ENCODE measurements at regions not wholly inside any gene's neighbourhood (a gene's known extent, or its start where the extent isn't known, plus 50 kb on each side); places are given as distances from the start of the nearest gene placed in this dataset.

DNA sequence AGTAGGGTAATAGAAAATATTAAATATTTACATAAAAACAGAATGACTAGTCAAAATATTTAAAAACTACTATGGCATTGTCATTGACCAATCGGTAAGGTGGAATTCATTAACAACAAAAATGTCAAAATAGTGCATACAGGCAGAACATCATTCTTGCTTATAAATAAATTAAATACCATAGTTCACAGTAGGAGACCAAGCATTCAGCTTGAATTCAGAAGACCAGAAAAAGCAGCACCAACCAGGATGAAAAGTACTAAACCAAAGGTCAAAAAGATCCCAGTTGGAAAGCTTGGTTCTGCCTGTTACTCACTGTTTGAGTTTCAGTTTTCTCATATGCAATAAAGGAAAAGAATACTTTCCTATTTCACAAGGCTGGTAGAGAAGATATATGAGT is 244.3 kb downstream of the OSR1 start:
- no peak overlapping the region for H3K4me2 ChIP-seq (ENCODE audit: insufficient read depth, low read length)
- no peaks in the 10 kb centered on the region for H3K4me1 ChIP-seq (replicated peaks in 1 of 2; ENCODE audit: control insufficient read depth in 2 of 2, insufficient read depth in 2 of 2, low read length in 2 of 2)
- ChIA-PET CTCF (ENCODE audit: low intra/inter-chr PET ratio) (no interaction called here), POLR2A (no interaction called here)
- H3K9me3 ChIP-seq (replicated peaks; ENCODE audit: control insufficient read depth, insufficient read depth, low read depth, low read length), result no peaks in the 10 kb centered on the region
- FAIRE-seq, result no peak
- no peaks in the 10 kb centered on the region for H3K36me3 ChIP-seq (ENCODE audit: control insufficient read depth, insufficient read depth, low read length)
- WGBS (ENCODE audit: insufficient coverage, low coverage, missing lambda C conversion rate), result 8% methylated on average over 1 of the region's 1 CpG
- ATAC-seq, result no peak
- intact Hi-C loops (cut with micrococcal nuclease) (no loop called here), in situ Hi-C loops (cut with MboI) (no loop called here)
- no peaks in the 10 kb centered on the region for H3K9me1 ChIP-seq (ENCODE audit: control insufficient read depth, insufficient read depth, low read length)
- no peak overlapping the region for H3K9ac ChIP-seq (ENCODE audit: insufficient read depth in 1 of 2, low read depth in 2 of 2, low read length in 2 of 2)
- H2AFZ ChIP-seq (ENCODE audit: low read depth, low read length), result no peak overlapping the region
- H3K4me3 ChIP-seq, result no peak overlapping the region
- no peak overlapping the region for H3K27ac ChIP-seq (ENCODE audit: extremely low read depth, low read depth, low read length)
- no TSS peak for BruUV-seq (replicated peaks)
- no peaks in the 10 kb centered on the region for H4K20me1 ChIP-seq (replicated peaks; ENCODE audit: control insufficient read depth, insufficient read depth, low read length)
- no peak for DNase-seq (ENCODE audit: extremely low read depth in 1 of 4, low spot score in 3 of 4)
- TF ChIP-seq CEBPG (CRISPR knock-in tag; IDR thresholded peaks at IDR 0.05) (no peak), CEBPG (tag; conservative IDR thresholded peaks at IDR 0.05 in 1 of 2, IDR thresholded peaks at IDR 0.05 in 1 of 2) (no peak), ATF1 (CRISPR knock-in tag; IDR thresholded peaks at IDR 0.05) (no peak), ATF1 (tag; IDR thresholded peaks at IDR 0.05) (no peak), U2AF2 (optimal IDR thresholded peaks at IDR 0.05; ENCODE audit: low read depth, low read length) (no peak), BHLHE40 (IDR thresholded peaks at IDR 0.05; ENCODE audit: low read length) (no peak), TSC22D4 (tag; IDR thresholded peaks at IDR 0.05) (no peak), ZNF3 (CRISPR knock-in tag; IDR thresholded peaks at IDR 0.05) (no peak), TAF9B (IDR thresholded peaks at IDR 0.05; ENCODE audit: partially characterized antibody) (no peak), ZNF778 (CRISPR knock-in tag; IDR thresholded peaks at IDR 0.05) (no peak), TGIF2 (CRISPR knock-in tag; IDR thresholded peaks at IDR 0.05) (no peak), ZNF23 (CRISPR knock-in tag; IDR thresholded peaks at IDR 0.05) (no peak), PML (IDR thresholded peaks at IDR 0.05; ENCODE audit: low read length) (no peak)
- TF ChIP-seq, protein P1, sequence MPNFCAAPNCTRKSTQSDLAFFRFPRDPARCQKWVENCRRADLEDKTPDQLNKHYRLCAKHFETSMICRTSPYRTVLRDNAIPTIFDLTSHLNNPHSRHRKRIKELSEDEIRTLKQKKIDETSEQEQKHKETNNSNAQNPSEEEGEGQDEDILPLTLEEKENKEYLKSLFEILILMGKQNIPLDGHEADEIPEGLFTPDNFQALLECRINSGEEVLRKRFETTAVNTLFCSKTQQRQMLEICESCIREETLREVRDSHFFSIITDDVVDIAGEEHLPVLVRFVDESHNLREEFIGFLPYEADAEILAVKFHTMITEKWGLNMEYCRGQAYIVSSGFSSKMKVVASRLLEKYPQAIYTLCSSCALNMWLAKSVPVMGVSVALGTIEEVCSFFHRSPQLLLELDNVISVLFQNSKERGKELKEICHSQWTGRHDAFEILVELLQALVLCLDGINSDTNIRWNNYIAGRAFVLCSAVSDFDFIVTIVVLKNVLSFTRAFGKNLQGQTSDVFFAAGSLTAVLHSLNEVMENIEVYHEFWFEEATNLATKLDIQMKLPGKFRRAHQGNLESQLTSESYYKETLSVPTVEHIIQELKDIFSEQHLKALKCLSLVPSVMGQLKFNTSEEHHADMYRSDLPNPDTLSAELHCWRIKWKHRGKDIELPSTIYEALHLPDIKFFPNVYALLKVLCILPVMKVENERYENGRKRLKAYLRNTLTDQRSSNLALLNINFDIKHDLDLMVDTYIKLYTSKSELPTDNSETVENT (CRISPR knock-in tag; IDR thresholded peaks at IDR 0.05), result no peak
- no peaks in the 10 kb centered on the region for H3K79me2 ChIP-seq (ENCODE audit: control insufficient read depth, insufficient read depth, low read length)
- no peaks in the 10 kb centered on the region for H3K27me3 ChIP-seq (ENCODE audit: control insufficient read depth in 2 of 2, insufficient read depth in 2 of 2, low read length in 2 of 2)
